GM23248 (cell line): ENCODE measurements at regions not wholly inside any gene's neighbourhood (a gene's known extent, or its start where the extent isn't known, plus 50 kb on each side); places are given as distances from the start of the nearest gene placed in this dataset.

Experiments
- DNase-seq: peaks from one replicate; pipeline ENCODE4 v3.0.0-alpha.2; 2015
- H2AFZ ChIP-seq: fragments of 200-600 bp; sonication (generic); 2 replicates; pipeline ENCODE4 v1.6.1; 2016; ENCODE audit warnings: antibody characterized with exemption
- H3F3A ChIP-seq: fragments of 200-600 bp; sonication (generic); 2 replicates; pipeline ENCODE4 v1.6.1; 2016; ENCODE audit warnings: mild to moderate bottlenecking, antibody characterized with exemption, mixed run types; ENCODE audit not compliant: insufficient read depth
- H3K27ac ChIP-seq: fragments of 200-600 bp; sonication (generic); 2 replicates; pipeline ENCODE4 v1.5.1; 2016; ENCODE audit warnings: mild to moderate bottlenecking
- H3K27me3 ChIP-seq: fragments of 200-600 bp; sonication (generic); replicated peaks from 2 replicates; pipeline ENCODE4 v1.6.1; 2016; ENCODE audit warnings: mild to moderate bottlenecking; ENCODE audit not compliant: insufficient read depth
- H3K36me3 ChIP-seq: fragments of 200-600 bp; sonication (generic); 2 replicates; pipeline ENCODE4 v1.6.1; 2016; ENCODE audit warnings: low read depth, mild to moderate bottlenecking
- H3K4me1 ChIP-seq: fragments of 200-600 bp; sonication (generic); 2 replicates; pipeline ENCODE4 v1.6.1; 2016; ENCODE audit warnings: mild to moderate bottlenecking; ENCODE audit not compliant: insufficient read depth
- H3K4me2 ChIP-seq: fragments of 200-600 bp; sonication (generic); one replicate; pipeline ENCODE4 v1.6.1; 2016; ENCODE audit warnings: mild to moderate bottlenecking; ENCODE audit not compliant: unreplicated experiment
- H3K4me3 ChIP-seq: fragments of 200-600 bp; sonication (generic); 2 replicates; pipeline ENCODE4 v1.5.1; 2016; ENCODE audit warnings: mild to moderate bottlenecking
- H3K79me2 ChIP-seq: fragments of 200-600 bp; sonication (generic); 2 replicates; pipeline ENCODE4 v1.6.1; 2016; ENCODE audit warnings: mild to moderate bottlenecking; ENCODE audit not compliant: insufficient read depth
- H3K9ac ChIP-seq: fragments of 200-600 bp; sonication (generic); 2 replicates; pipeline ENCODE4 v1.6.1; 2016; ENCODE audit warnings: mild to moderate bottlenecking
- H3K9me2 ChIP-seq: fragments of 200-600 bp; sonication (generic); 2 replicates; pipeline ENCODE4 v1.6.1; 2016; ENCODE audit warnings: mixed run types, mild to moderate bottlenecking, moderate library complexity; ENCODE audit not compliant: insufficient read depth
- H3K9me3 ChIP-seq: fragments of 200-600 bp; sonication (generic); one replicate; pipeline ENCODE4 v1.6.1; 2017; ENCODE audit warnings: low read depth
- H4K20me1 ChIP-seq: fragments of 200-600 bp; sonication (generic); 2 replicates; pipeline ENCODE4 v1.6.0; 2016; ENCODE audit not compliant: insufficient read depth
- EZH2 ChIP-seq: fragments of 200-600 bp; sonication (generic); IDR thresholded peaks from 2 replicates; pipeline ENCODE4 v1.6.1; 2018; ENCODE audit warnings: antibody characterized with exemption, mild to moderate bottlenecking; ENCODE audit not compliant: insufficient read depth, poor library complexity, severe bottlenecking
- EZH2phosphoT487 ChIP-seq: fragments of 200-600 bp; sonication (generic); IDR thresholded peaks from 2 replicates; pipeline ENCODE4 v1.6.1; 2018; ENCODE audit warnings: antibody characterized with exemption, moderate library complexity, mild to moderate bottlenecking, low read depth; ENCODE audit not compliant: insufficient read depth
- WGBS, 2 experiments: methylation state at CpG; one replicate each; pipeline ENCODE4 v1.1.6; 2015 to 2017; ENCODE audit warnings: low lambda C conversion rate in 2 of 2, low coverage in 1 of 2; ENCODE audit errors: missing lambda C conversion rate in 2 of 2; 5-methylcytosine and 5-hydroxymethylcytosine counted together
- in situ Hi-C: fragments of 300-500 bp; cut with MboI; formaldehyde crosslinking; loops from 2 replicates; pipeline ENCODE4 v1.15.0; 2020

DNA sequence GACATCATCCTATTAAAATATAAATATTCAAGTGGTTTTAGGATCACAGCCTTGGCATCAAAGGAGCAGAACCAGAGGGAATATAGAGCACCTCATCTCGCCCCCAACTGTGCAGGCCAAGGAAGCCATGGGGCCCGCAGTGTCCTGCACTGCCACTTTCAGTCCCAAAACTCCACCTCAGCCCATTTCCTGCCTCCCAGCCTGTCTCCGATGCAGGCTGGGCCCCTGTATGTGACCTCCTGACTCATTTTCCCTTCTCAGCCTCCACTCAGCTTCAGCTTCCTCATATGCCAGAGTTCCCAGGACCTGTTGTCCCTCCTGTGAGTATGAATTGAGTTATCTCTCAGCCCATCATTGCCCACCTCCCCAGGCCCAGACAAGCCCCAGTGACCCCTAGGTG is 72.9 kb upstream of the GLI2 start:
- Histone ChIP-seq H3F3A (no peaks in the 10 kb centered on the region), H3K9me2 (no peaks in the 10 kb centered on the region), H3K4me1 (no peaks in the 10 kb centered on the region), H3K4me3 (no peak overlapping the region), H3K9me3 (peaks cover 5% of the 10 kb centered on the region), H3K27me3 (no peaks in the 10 kb centered on the region), H3K4me2 (no peak overlapping the region), H3K9ac (no peak overlapping the region), H3K36me3 (no peaks in the 10 kb centered on the region), H3K27ac (no peak overlapping the region), H3K79me2 (no peaks in the 10 kb centered on the region), H4K20me1 (no peaks in the 10 kb centered on the region), H2AFZ (no peak overlapping the region)
- no peak for DNase-seq
- 89 to 91% methylated on average over 3 of the region's 3 CpGs for WGBS, 2 experiments
- in situ Hi-C loops, result no loop called here
- TF ChIP-seq EZH2phosphoT487, result no peak
- no peak for TF ChIP-seq EZH2

DNA sequence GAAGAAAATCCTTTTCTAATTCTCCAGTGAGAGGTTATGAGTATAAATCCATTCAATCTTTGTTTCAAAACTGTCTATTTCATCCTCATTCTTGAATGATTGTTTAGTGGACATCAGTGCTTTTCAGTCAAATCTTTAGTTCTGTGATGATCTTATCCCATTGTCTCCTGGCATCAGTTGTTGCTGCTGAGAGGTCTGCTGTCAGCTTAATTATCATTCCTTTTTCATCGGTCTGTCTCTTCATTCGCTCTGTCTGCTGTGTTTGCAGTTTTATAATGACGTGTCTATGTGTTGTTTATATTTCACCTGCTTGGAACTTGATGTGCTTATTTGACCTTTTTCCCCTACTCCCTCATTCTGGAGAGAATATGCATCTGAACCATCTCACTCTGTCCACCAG is 69.2 kb upstream of the GLI2 start:
- in situ Hi-C loops, result no loop called here
- Histone ChIP-seq H3K36me3 (no peaks in the 10 kb centered on the region), H3K4me3 (no peak overlapping the region), H3K4me2 (no peak overlapping the region), H3K79me2 (no peaks in the 10 kb centered on the region), H2AFZ (no peak overlapping the region), H3K27ac (no peak overlapping the region), H3K9me2 (no peaks in the 10 kb centered on the region), H3K9me3 (peaks cover 5% of the 10 kb centered on the region), H3K9ac (no peak overlapping the region), H3K27me3 (no peaks in the 10 kb centered on the region), H4K20me1 (no peaks in the 10 kb centered on the region), H3K4me1 (no peaks in the 10 kb centered on the region), H3F3A (no peaks in the 10 kb centered on the region)
- WGBS, 2 experiments, result 46 to 53% methylated on average over 3 of the region's 3 CpGs
- TF ChIP-seq EZH2 (no peak), EZH2phosphoT487 (no peak)
- DNase-seq, result peak; percentile 27

DNA sequence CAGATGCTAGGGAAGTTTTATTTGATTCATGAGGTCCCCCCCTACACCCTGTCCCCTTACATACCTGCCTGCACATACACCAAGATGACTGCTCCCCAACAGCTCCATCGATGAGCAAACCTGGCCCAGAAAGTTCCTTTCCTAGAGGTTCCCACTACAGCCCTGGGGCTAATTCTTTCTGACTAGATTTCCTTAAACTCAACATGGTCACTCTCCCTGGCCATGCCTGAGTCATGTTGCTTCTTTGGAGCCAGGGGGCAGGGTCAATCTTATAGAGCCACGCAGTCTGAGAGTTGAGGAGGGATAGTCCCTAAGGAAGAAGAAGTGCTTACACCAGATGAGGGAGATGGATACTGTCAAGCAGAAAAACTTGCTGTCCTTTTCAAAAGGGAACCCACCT is 67.7 kb upstream of the GLI2 start:
- in situ Hi-C loops, result no loop called here
- Histone ChIP-seq H3K36me3 (no peaks in the 10 kb centered on the region), H3K4me2 (no peak overlapping the region)

DNA sequence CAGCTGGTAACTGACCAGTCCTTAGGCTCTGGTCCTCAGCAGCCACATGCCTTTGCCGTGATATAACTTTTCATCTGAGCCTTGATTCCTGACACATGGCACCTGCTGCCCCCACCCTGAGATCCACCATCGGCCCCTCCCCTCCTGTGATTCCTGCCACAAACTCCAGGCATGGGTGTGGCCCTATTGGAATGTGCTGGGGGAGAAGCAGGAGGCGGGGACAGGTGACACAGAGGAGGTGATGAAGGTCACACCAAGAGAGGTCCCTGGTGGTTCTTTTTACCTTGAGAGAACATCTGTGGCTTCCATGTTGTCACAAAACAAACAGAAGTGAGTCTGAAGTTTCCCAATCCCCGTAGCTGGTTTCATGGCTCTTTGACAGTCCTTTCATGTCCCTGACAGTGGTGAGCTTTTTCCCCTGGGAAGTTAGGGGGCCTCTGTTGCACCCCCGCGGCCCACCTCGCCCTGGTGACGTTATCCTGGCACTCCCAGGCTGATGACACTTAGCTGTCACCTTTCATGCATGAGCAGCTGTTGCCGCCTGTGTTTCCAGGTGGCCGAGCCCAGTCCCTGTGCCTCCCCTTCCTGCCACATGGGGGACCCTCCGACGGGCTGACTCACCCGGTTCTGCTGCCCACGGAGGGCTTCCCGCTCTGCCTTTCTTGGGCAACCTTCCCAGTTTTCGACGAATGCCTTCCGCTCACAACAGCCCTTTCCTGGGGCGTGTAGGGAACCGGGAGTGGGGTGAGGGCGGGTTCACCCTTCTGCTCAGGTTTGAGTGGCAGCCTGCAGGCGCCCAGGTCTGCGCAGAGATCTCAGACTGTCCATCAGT is 66.3 kb upstream of the GLI2 start:
- in situ Hi-C loops, result no loop called here
- no peaks in the 10 kb centered on the region for H3F3A ChIP-seq
- no peak overlapping the region for H3K27ac ChIP-seq
- peak; percentile 72 for DNase-seq
- no peak overlapping the region for H3K9ac ChIP-seq
- no peaks in the 10 kb centered on the region for H3K79me2 ChIP-seq
- peak overlapping the region; percentile 9 for H3K4me2 ChIP-seq
- H4K20me1 ChIP-seq, result no peaks in the 10 kb centered on the region
- peaks cover 2% of the 10 kb centered on the region for H3K9me3 ChIP-seq
- no peak overlapping the region for H3K4me3 ChIP-seq
- H2AFZ ChIP-seq, result 0 out of 2 replicates have a peak overlapping the region, but pooled peaks have one; percentile 7
- H3K4me1 ChIP-seq, result no peaks in the 10 kb centered on the region
- H3K36me3 ChIP-seq, result no peaks in the 10 kb centered on the region
- 20 to 23% methylated on average over 23 of the region's 23 CpGs for WGBS, 2 experiments
- H3K27me3 ChIP-seq, result no peaks in the 10 kb centered on the region
- no peaks in the 10 kb centered on the region for H3K9me2 ChIP-seq
- TF ChIP-seq EZH2, result no peak
- TF ChIP-seq EZH2phosphoT487, result no peak

More for the DNA sequence above, 67.7 kb upstream of the GLI2 start:
- Histone ChIP-seq H3K9me2 (no peaks in the 10 kb centered on the region), H3K27me3 (no peaks in the 10 kb centered on the region), H2AFZ (no peak overlapping the region), H3K4me1 (no peaks in the 10 kb centered on the region), H3K9ac (no peak overlapping the region), H3K27ac (no peak overlapping the region), H3K79me2 (no peaks in the 10 kb centered on the region), H3F3A (no peaks in the 10 kb centered on the region), H4K20me1 (no peaks in the 10 kb centered on the region), H3K4me3 (no peak overlapping the region), H3K9me3 (peaks cover 5% of the 10 kb centered on the region)
- TF ChIP-seq EZH2phosphoT487, result no peak
- no peak for TF ChIP-seq EZH2
- DNase-seq, result peak; percentile 48
- WGBS, 2 experiments, result 89 to 94% methylated on average over 2 of the region's 2 CpGs
